SHP77 (cell line): ENCODE measurements at regions not wholly inside any gene's neighbourhood (a gene's known extent, or its start where the extent isn't known, plus 50 kb on each side); places are given as distances from the start of the nearest gene placed in this dataset.

Experiments used
- DNase-seq, 2 experiments: peaks; one replicate each; lab custom pipeline; 2025; lab: John Stamatoyannopoulos, UW

DNA sequence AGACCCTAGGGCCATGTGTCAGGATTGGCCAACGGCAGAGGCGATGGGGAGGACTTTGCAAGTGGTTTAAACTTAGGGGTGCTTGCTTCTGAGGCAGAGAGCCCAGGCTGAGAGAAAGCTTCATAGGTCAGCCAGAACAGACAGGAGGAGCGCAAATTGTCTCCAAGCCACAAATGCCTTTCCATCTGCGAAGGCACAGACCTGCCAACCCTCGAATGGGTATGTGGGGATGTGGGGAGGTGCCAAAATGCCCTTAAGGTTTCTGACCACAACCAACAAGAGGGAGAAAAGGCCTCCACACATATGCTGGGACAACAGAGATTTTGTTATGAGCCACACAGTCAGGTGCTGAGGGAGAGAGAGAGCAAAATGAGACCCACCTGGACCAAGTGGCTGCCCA lies 283.6 kb downstream of the CYP26B1 start:
- DNase-seq, result no peak

DNA sequence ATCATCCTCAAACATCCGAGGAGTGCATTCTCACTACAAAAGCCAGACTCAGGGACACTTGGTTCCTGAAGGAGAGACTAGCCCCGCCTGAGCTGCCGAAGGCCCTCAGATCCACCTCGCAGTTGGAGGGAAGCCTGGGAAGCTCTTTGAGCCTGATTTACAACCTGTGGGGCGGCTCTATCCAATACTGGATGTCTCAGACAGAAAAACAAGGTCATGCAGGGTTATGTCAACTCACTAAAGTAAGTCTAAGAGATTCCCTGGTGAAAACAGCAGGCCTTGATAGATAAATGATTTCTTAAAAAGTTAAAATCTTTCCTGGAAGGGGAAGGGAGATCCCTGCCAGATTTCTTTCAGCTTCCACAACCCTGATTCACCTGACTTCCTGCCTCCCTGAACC lies 284.3 kb downstream of the CYP26B1 start:
- DNase-seq, result no peak

DNA sequence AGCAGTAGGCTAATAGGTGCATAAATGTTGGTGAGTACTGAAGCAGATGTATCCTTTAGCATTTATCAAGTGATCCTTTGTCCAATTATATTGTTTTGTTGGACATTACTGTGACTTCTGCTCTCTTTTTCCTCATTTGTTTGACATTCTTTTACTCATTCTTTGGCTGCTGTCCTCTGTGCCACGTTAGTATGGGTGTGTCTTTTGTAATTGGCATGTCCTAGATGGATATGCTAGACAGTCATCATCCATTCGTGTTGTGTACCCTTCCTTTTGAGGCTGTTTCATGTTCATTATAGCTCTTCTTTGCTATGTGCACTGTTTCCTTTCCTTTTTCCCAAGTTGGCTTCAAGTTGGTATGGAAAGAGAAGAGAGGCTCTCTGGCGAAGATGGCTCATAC lies 284.7 kb downstream of the CYP26B1 start:
- no peak for DNase-seq

DNA sequence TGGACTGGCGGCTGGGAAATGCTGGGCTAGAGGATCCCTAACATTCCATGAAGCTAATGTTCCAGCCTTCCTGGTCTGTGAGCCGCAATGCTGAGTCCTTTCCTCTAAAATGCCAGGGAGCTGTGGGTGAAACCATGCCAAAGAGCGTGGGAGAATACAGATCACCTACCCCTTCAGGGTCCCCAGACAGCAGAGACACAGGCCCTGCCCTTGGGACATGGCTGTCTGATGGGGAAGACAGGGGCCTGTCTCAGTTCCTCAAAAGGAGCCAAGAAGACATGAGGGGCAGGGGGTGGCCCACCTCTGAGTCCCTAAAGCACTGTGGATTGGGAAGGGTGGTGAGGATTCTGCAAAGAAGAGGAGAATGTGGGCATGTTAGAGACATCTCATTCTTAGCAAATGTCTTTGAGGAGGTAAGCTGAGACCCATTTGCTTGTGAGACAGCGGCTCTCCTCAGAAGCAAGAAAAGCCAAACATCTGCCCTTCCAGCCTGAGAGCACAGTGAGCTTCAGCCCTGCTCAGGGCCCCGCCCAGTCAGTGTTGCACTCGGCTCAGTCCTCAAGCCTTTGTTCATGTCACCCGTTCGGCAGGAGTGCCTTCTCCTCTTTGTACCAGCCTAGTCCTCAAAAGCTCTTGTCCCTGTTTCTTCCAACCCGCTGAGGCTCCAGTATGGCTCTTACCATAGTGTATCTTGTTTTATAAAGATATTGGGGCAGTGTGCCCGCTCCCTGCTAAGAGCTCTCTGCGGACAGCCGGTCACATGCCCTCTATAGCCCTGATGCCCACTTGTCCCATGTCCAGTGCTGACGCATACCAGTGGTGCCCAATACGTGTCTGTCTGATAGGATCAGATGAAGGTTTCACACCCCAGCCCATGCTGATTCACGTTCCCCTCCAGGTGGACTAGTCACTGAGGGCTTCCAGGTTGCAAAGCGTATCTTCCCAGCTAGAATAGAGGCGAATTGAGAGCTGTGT lies 286.2 kb downstream of the CYP26B1 start:
- DNase-seq, result no peak

DNA sequence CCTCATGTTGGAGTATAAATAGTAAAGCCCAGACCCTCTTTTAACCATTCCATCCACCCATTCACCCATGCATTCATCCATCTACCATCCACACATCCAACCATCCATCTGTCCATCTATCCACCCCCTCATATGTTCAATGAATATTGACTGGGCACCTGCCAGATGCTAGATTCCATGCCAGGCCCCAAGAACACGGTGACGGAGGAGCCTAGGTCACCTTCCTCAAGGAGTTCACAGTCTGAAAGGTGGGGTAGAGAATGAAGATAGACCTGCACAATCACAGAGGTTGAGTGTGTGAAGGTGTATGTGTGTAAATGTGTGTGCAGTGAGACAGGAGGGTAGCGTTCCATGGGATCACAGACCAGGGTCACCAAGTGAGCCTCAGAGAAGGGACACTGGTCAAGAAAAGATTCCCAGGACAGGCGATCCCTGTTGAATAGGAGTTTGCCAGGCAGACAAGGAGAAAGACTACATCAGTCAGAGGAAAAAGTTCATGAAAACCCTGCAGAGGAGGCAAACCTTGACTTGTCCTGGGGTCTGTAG lies 287.2 kb downstream of the CYP26B1 start:
- DNase-seq, result no peak

DNA sequence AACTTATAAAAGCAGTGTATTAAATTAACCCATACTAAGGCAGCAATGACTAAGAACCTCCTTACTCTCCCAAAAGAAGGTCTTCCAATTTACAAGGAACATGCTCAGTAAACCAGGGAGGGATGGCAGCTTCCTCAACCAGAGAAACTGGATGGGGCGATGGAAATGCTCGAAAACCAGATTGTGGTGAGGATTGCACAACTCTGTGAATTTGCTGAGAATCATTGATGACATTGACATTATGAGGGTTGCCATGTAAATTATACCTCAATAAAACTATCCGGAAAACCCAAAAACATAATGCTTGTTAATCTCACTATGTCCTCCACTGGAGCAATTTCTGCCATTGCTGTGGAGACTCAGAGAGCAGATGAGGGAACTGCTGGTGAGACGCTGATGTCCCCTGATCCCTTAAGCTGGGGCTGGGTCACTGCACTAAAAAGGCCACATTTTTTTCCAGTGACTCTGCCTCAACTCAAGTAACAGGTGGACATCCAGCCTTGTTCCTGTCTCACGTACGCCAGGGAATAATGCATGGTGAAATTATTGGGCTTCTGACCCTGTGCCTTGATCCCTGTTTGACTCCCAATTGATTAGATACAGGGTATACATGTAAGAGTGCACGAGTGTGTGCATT lies 288.3 kb downstream of the CYP26B1 start:
- no peak for DNase-seq

DNA sequence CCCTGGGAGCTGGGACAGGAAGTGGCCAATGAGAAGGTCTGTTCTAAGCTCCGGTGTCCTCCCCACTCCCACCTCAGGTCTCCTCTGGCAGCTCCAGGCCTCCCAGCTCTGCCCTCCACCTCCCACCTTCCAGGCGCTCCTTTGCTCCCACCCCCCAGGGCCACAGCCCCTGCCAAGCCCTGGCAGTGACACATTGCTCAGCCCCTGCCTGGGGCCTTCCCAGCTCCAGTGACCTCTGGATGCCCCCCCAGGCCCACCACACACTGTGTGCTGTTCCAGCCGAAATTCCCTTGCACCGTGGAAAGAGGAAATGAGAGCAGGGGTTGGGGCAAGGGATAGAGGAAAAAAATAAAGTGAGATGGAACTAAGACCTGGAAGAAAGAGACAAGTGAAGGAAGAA lies 289.6 kb downstream of the CYP26B1 start:
- no peak for DNase-seq

DNA sequence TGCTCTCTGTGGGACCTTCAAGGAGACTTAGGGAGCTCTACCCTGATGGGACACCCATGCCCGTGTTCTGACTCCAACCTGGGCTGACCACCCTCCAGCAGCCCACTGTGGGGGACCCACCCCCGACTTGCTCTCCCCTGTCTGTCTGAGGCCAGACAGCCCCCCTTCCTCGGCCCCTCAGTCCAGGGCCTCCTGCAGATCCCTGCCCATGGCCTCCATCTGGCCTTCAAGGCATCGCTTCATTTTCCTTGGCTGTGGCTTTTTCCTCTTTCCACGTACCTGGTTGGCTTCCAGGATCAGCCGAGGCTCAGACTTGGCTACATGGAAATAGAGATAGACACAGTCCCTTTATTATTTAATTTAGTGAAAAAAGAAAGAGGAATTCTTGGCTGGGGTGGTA lies 290.0 kb downstream of the CYP26B1 start:
- no peak for DNase-seq

DNA sequence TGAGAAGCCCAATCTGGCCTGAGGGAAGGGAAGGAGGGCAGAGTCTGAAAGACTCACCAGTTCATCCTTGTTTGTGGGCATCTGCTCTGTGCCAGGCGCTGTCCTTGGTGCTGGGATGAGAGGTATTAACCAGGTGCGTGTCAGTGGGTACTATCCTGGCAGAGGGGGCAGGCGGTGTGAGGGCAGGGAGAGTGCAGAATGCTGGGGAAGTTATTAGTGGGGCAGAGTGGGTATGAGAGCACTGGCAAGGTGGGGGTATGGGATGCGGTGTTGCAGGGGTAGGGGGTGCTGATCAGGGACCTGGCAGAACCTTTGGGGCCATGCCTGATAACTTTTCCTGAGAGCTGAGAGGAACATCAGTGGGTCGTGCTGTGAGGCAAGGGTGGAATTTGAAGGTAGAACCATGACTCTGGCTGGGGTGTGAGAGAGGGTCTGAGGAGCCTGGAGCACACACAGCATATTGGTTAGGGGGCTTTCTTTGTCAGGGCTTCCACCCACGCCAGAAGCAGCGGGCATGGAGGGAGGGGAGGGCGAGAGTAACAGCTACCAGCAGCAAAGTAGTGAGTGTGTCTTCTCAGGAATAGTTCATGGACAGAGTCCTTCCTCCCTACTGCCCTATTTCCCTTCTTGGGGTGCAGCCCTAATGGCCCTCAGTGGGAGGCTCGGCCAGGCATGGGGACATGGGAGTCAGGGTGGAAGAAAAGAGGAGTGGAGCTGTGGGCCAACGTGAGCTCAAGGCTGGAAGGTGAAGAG lies 290.7 kb downstream of the CYP26B1 start:
- no peak for DNase-seq

DNA sequence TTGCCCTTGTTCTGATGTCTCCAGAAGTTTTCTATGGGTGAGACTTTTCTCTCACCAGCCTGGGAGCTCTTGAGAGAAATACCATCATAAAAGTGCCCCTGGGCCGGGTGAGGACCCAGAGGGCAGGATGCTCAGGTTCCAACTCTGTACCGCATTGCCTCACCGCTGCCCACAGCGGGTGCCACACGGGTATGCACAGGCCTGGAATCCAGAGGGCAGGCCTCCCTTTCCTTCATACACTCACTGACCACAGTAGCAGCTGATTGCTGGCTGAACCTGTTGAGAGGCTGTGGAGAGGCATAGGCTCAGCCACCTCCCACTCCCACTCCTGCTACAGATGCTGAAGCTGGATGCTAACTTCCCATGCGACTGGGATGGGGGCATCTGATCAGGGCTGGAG lies 293.8 kb downstream of the CYP26B1 start:
- no peak for DNase-seq

DNA sequence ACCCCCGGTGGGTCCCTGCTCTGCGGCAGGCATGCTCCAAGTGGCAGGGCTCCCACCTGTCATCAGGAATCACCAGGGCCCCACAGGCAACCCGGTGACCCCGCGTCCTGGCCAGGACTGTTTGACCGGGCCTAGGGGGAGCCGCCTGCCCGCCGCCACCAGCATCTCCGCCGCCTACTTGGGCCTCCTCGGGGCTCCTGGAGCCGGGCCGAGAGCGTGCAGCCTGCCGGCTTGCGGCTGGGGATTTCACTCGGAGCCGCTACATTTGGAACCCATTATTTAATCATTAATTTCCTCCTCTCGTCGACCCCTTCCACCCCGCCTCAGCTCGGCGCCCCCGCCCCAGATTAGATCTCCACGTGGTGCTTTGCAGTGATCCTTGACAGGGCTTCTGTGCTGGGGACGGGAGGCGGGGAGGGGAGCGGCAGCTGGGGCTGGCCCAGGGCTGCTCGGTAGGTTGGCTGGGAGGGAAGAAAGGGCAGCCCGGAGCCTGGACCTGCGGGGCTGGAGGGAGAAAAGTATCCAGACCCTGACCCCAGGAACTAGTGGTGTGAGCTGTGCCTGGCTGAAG lies 295.4 kb downstream of the CYP26B1 start:
- no peak for DNase-seq

DNA sequence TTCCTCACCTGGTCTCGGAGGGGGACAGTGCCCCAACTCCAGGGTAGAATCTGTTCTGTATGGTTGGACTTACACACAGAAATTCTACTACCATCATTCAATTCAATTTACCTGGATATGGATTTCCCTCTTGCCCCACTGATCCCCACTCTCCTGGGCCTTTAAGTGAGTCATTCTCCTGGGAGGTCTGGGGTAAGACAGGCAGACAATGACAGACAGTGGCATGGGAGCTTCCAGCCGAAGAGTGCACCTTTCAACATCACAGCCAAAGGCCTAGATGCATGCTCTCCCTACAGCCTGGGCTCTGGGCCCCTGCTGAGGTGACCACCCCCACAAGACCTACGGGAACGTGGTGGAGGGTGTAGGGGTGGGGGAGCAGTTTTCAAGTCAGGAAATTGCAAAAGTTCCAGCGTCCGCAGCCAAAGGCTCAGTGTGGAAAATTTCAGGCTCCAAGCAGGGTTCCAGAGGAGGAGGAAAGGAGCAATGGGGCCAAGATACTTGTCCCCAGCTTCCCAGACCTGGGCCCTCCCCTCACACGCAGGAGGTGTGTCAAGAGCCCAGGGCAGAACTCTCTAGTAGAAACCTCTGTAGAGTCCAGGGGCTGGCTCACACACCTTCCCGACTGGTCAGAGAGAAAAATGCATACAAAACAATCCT lies 296.4 kb downstream of the CYP26B1 start:
- no peak for DNase-seq

DNA sequence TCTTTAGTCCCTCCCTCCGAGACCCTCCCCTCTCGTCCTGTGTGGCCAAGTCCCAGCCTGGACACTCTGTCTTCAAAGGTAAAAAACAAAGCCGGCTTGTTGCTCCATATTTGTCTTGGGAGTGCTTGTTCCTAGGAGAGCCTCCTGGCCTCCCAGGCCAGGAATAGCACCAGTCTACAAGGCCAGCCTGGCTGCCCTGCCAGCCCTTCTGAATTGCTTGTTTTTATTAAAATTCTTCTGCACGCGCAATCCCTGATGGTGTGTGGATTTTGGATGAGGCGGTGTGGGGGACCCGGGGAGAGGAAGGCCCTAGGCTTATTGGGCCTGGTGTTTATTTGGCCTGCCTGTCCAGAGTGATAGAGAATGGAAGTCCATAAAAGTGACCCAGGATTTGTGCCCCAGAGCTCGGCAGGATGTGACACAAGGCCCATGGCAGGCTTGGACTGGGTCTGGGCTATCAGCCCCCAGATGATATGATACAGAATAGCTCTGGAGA lies 297.3 kb downstream of the CYP26B1 start:
- no peak for DNase-seq

DNA sequence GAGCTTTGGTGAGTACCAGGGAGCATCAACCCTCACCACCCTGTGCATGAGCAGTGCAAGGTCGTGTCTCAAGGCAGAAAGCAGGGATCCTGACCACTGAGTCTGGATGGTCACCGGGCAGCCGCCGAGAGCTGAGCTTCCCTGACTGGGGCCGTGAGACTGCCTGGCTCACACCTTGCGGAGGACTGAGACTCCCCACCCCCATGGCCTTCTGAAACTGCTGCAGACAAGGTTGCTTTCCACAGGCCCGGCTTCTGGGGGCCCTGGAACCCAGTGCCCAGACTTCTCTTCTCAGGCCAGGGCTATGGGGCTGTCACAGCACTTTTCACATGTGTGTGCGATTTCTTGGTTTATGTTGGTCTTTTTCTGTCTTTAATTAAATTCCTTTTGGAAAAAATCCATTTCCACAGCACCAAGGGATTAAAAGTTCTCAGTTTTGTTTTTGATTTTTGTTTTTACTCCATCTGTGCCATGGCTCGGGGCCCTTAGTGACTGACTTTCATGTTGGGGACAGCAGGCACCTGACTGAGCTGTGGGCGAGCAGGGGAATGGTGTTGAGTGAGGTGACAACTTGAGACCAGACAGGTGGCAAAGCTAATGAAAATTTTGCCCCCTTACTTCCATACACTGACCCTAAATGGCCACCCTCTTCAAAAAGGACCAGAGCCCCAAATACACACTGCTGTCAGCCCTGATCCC lies 297.9 kb downstream of the CYP26B1 start:
- no peak for DNase-seq

DNA sequence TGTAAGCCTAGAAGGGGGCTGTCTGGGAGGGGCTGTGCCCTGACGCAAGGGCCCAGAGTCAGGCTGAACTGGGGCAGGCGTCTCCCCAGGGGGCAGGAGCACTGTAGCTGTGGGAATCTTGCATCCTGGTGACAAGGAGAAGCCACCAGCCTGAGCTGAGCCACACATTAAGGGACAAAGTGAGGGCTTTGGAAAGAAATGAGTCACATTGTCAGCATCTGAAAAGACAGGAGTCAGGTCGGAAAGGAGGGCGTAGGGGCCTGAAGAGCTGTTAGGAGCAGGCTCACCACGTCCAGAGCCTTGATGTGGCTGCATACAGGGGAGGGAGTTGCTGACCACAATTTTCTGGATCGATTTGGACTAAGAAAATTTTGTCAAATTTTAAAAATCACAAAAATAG lies 298.6 kb downstream of the CYP26B1 start:
- DNase-seq, result no peak

DNA sequence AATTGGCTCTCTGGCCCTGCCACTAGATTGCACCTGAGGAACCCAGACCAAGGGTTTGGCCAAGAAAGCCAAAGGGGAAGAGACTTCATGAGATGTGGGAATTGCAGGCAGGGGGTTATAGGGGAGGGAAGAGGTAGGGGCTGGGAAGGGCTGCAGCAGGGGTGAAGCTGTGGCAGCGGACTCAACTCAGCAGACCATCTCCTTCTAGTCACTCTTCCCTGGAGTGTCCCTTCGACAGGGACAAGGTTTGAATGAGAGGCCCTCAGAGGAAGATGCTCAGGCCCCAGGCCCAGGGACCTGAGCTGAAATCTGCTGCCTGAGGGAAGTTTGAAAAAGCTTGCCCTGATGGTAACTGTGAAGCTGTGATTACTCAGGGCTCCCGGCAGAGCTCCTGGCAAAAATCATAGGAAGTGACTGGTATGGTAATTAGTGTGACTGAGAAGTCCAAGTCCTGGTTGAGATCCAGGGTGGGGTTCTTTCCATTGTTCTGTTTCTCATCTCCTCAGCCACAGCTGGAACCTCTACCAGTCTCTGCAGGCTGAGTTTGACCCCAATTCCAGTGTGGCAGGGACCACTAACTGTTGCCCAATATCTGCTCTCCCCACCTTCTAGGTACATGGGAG lies 300.9 kb downstream of the CYP26B1 start:
- DNase-seq, result no peak

DNA sequence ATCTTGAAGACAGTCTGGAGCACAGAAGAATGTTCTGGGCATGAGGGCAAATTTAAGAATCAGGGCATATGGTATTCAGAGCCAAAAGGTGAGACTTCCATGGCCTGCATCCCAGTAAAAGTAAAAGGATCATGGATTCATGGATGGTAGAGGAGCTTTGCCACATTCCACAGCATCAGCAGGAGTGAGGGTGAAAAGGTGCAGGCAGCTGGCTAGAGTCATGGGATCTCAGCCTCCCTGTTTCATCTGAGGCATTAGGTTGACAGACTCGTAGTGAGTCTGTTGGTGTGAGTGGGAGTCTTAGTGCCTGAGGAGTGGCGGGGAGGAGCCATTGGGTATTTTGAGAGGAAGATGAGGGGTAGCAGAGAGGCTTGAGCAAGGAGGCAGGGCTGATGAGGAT lies 301.6 kb downstream of the CYP26B1 start:
- no peak for DNase-seq

DNA sequence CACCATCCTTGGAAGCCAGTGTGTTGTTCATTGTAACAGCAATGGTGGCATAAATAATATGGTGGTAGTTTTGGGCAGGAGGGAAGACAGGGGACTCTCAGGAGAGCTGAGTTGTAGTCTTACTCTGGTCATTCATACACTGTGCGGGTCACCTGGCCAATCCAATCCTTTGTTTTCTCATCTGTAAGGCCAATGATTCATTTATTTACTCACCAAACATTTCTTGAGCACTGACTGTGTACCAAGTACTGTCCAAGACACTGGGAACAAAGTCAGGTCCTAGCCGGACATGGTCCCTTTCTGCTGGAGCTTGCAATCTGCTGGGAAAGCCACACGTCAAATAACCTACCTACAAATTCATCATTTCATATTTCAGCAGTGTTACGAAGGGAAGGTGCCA lies 302.7 kb downstream of the CYP26B1 start:
- no peak for DNase-seq

DNA sequence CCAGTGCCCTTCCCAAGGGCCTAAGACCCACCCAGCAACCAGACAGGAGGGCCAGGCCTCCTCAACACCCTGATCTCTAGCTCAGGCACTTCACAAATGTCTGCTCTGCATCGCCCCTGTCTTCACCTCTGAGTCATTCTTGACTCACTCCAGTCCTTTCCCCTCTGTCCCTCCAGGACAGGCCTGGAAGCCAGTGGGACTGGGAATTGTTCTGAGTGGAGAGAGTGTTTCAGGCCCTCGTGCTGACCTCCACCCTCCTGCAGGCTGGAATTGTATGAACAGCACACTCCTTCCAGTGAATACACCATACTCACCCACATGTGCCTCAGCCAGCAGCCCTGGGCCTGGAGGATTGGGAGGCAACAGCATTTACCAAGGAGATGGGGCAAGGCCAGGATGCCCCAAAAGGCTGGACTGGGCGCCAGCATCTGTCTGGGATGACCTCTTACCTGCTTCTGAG lies 304.2 kb downstream of the CYP26B1 start:
- no peak for DNase-seq

DNA sequence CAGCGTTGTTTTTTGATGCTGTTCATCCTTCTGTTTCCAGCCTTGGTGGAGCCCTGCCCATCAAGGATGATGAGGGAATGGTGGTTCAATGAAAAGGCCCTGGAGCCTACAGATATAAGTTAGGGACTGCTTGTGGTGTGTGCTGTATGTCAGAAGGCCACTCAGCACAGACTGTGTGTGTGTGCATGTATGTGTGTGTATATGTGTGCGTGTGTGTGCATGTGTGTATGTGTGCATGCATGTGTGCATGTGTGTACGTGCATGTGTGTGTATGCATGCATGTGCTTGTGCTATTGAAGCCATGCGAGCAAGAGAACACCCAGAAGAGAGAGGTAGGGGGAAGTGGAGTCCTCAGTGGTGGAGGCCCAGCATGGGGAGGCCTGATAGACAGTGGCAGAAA lies 304.9 kb downstream of the CYP26B1 start:
- no peak for DNase-seq
